ENCODE measurements at regions not wholly inside any gene's neighbourhood (a gene's known extent, or its start where the extent isn't known, plus 50 kb on each side); places are given as distances from the start of the nearest gene placed in this dataset.
A peak's percentile ranks its signal among the peaks of the same experiment; 100 is the strongest.
"Not testable (repeated sequence)": the region's sequence is repeated elsewhere in the genome, so short reads cannot be mapped to it uniquely, and the experiment has no call there.

GRCh38 chr4:66805582-66805981, 739.7 kb downstream of the CENPC start:
- no peak for DNase-seq

- DNase-seq = no peak
Observed at GRCh38 chr4:66804979-66805378, 740.3 kb downstream of the CENPC start.

- DNase-seq = no peak
Observed at GRCh38 chr4:66797608-66798007, 747.7 kb downstream of the CENPC start.

GRCh38 chr4:66795724-66796123, 749.6 kb downstream of the CENPC start:
- no peak for DNase-seq

- DNase-seq = no peak
Observed at GRCh38 chr4:66794390-66795034, 750.8 kb downstream of the CENPC start.

- no peak for DNase-seq
Observed at GRCh38 chr4:66791686-66792085, 753.6 kb downstream of the CENPC start.

- no peak for DNase-seq
Observed at GRCh38 chr4:66785479-66785878, 759.8 kb downstream of the CENPC start.

GRCh38 chr4:66782751-66783150, 762.6 kb downstream of the CENPC start:
- DNase-seq = not testable (repeated sequence)

- DNase-seq = no peak
Observed at GRCh38 chr4:66777097-66777496, 768.2 kb downstream of the CENPC start.

GRCh38 chr4:66769441-66769840, 775.9 kb downstream of the CENPC start:
- DNase-seq = peak; percentile 68

GRCh38 chr4:66767442-66767841, 777.9 kb downstream of the CENPC start:
- no peak for DNase-seq

GRCh38 chr4:66766557-66766956, 778.7 kb downstream of the CENPC start:
- DNase-seq = no peak

- DNase-seq = no peak
Observed at GRCh38 chr4:66750273-66750672, 795.0 kb downstream of the CENPC start.

GRCh38 chr4:66746918-66747317, 798.4 kb downstream of the CENPC start:
- not testable (repeated sequence) for DNase-seq

- no peak for DNase-seq
Observed at GRCh38 chr4:66741081-66741480, 804.2 kb downstream of the CENPC start.

GRCh38 chr4:66736606-66737005, 808.7 kb downstream of the CENPC start:
- DNase-seq = no peak

GRCh38 chr4:66728280-66728679, 817.0 kb downstream of the CENPC start:
- no peak for DNase-seq

GRCh38 chr4:66712301-66712921, 832.9 kb downstream of the CENPC start:
- DNase-seq = not testable (repeated sequence)

- no peak for DNase-seq
Observed at GRCh38 chr4:66704243-66704642, 841.1 kb downstream of the CENPC start.

- DNase-seq = no peak
Observed at GRCh38 chr4:66694739-66695138, 850.6 kb downstream of the CENPC start.

GRCh38 chr4:66693694-66694093, 851.6 kb downstream of the CENPC start:
- no peak for DNase-seq

- peak; percentile 2 for DNase-seq
Observed at GRCh38 chr4:66691101-66691500, 854.2 kb downstream of the CENPC start.

GRCh38 chr4:66688674-66689073, 856.6 kb downstream of the CENPC start:
- DNase-seq = peak; percentile 51

- no peak for DNase-seq
Observed at GRCh38 chr4:66687459-66687858, 857.8 kb downstream of the CENPC start.

- no peak for DNase-seq
Observed at GRCh38 chr4:66681962-66682361, 863.3 kb downstream of the CENPC start.

Measured in OCI-M1 (cell line).